ENCODE measurements at regions not wholly inside any gene's neighbourhood (a gene's known extent, or its start where the extent isn't known, plus 50 kb on each side); places are given as distances from the start of the nearest gene placed in this dataset.

GRCh38 chr3:6580808-6581207 is 280.1 kb upstream of the GRM7 start:
- TF ChIP-seq CTCF (IDR thresholded peaks at IDR 0.05), result no peak
- no peak for TF ChIP-seq POLR2A (IDR thresholded peaks at IDR 0.05)
- no peak for TF ChIP-seq POLR2AphosphoS5 (IDR thresholded peaks at IDR 0.05)
